DMS53 treated with DMSO at 0.1 percent for 48 hours (cell line): ENCODE measurements at regions not wholly inside any gene's neighbourhood (a gene's known extent, or its start where the extent isn't known, plus 50 kb on each side); places are given as distances from the start of the nearest gene placed in this dataset.

Experiments used
- DNase-seq: peaks from one replicate; lab custom pipeline; 2025; ENCODE audit not compliant: unreplicated experiment; lab: John Stamatoyannopoulos, UW

DNA sequence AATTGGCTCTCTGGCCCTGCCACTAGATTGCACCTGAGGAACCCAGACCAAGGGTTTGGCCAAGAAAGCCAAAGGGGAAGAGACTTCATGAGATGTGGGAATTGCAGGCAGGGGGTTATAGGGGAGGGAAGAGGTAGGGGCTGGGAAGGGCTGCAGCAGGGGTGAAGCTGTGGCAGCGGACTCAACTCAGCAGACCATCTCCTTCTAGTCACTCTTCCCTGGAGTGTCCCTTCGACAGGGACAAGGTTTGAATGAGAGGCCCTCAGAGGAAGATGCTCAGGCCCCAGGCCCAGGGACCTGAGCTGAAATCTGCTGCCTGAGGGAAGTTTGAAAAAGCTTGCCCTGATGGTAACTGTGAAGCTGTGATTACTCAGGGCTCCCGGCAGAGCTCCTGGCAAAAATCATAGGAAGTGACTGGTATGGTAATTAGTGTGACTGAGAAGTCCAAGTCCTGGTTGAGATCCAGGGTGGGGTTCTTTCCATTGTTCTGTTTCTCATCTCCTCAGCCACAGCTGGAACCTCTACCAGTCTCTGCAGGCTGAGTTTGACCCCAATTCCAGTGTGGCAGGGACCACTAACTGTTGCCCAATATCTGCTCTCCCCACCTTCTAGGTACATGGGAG is 300.9 kb downstream of the CYP26B1 start:
- DNase-seq, result no peak

- DNase-seq, result no peak
Observed at GRCh38 chr2:71846072-71846471, 301.6 kb downstream of the CYP26B1 start.

DNA sequence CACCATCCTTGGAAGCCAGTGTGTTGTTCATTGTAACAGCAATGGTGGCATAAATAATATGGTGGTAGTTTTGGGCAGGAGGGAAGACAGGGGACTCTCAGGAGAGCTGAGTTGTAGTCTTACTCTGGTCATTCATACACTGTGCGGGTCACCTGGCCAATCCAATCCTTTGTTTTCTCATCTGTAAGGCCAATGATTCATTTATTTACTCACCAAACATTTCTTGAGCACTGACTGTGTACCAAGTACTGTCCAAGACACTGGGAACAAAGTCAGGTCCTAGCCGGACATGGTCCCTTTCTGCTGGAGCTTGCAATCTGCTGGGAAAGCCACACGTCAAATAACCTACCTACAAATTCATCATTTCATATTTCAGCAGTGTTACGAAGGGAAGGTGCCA is 302.7 kb downstream of the CYP26B1 start:
- peak; percentile 40 for DNase-seq

DNA sequence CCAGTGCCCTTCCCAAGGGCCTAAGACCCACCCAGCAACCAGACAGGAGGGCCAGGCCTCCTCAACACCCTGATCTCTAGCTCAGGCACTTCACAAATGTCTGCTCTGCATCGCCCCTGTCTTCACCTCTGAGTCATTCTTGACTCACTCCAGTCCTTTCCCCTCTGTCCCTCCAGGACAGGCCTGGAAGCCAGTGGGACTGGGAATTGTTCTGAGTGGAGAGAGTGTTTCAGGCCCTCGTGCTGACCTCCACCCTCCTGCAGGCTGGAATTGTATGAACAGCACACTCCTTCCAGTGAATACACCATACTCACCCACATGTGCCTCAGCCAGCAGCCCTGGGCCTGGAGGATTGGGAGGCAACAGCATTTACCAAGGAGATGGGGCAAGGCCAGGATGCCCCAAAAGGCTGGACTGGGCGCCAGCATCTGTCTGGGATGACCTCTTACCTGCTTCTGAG is 304.2 kb downstream of the CYP26B1 start:
- no peak for DNase-seq

DNA sequence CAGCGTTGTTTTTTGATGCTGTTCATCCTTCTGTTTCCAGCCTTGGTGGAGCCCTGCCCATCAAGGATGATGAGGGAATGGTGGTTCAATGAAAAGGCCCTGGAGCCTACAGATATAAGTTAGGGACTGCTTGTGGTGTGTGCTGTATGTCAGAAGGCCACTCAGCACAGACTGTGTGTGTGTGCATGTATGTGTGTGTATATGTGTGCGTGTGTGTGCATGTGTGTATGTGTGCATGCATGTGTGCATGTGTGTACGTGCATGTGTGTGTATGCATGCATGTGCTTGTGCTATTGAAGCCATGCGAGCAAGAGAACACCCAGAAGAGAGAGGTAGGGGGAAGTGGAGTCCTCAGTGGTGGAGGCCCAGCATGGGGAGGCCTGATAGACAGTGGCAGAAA is 304.9 kb downstream of the CYP26B1 start:
- DNase-seq, result no peak

GRCh38 chr2:71839826-71840225 is 307.8 kb downstream of the CYP26B1 start:
- no peak for DNase-seq

GRCh38 chr2:71834796-71835195 is 312.9 kb downstream of the CYP26B1 start:
- DNase-seq, result no peak

GRCh38 chr2:71833855-71834560 is 313.7 kb downstream of the CYP26B1 start:
- DNase-seq, result no peak

- no peak for DNase-seq
Observed at GRCh38 chr2:71833272-71833671, 314.4 kb downstream of the CYP26B1 start.

- DNase-seq, result no peak
Observed at GRCh38 chr2:71832844-71833243, 314.8 kb downstream of the CYP26B1 start.

- no peak for DNase-seq
Observed at GRCh38 chr2:71832388-71832787, 315.3 kb downstream of the CYP26B1 start.

DNA sequence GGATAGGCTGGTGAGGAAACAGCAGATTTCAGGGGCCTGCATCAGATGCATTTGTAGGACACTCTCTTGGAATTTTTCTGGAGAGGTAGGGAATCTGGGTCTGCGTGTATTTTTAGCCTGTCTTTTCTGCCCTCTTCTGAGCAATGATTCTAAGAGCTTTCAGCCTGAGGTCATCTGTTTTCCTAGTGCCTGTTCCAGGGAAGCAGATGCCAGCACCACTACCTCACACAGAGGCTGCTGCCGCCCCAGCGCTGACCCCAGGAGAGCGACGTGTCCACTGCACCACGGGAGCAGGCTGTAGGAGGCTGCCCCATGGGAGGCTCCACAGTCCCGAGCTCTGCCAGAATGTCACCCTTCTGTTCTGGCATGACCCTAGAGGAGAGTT is 316.5 kb downstream of the CYP26B1 start:
- DNase-seq, result no peak

- no peak for DNase-seq
Observed at GRCh38 chr2:71830497-71831192, 317.0 kb downstream of the CYP26B1 start.

- DNase-seq, result no peak
Observed at GRCh38 chr2:71829008-71829407, 318.7 kb downstream of the CYP26B1 start.

DNA sequence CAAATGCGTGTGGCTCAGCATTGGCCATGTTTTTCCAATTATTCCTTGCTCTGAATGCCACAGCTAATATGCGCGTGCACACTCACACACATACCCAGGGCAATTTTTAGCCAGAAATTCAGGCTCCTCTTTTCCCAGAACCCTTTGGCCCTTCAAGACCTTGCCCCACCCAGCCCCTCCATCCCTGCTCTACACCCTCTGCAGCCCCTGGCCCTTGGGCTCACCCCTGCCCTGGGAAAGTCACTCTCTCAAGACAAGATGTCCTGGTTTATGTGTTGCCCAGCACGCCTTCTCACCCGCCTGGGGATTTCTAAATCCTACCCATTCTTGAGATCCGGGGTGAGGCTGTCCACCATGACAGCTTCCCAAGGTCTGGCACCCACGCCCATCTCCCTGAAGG is 319.7 kb downstream of the CYP26B1 start:
- DNase-seq, result no peak

DNA sequence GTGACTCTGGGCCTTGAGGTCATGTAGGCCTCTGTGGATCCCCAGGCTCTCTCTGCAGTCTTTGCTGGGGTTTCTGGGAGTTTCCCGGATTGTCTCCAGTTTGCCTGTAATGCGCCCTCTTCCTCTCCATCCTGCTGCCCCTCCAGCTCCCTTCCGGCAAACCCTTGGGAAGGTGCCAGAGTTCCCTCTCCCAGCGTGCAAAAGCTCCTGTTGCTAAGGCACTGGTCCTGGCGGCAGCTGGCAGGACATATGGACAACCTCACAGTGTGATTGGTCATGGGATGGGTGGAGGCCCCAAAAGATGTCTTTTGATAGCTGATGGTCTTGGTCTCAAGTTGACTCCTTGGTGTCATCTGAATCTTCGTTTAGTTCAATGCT is 320.1 kb downstream of the CYP26B1 start:
- DNase-seq, result no peak

- no peak for DNase-seq
Observed at GRCh38 chr2:71826826-71827523, 320.7 kb downstream of the CYP26B1 start.

DNA sequence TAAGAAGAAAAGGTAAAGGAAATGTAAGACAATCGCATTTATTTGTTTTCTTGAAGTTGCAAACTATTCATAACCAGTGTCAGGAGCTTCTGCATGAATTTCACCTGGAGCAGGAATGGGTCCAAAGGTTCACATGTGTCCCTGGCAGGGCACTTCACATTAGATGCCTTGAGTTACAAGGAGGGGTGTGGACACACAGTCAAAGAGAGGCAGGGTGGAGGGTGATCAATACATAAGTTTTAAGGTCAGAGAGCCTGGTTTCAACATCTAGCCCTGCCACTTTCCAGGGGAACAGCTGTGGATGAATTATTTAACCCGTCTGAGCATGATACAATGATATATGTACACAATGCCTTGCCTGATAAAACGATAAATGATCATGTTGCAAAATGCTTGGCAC is 321.4 kb downstream of the CYP26B1 start:
- DNase-seq, result no peak

- no peak for DNase-seq
Observed at GRCh38 chr2:71824436-71824835, 323.2 kb downstream of the CYP26B1 start.

GRCh38 chr2:71823526-71823925 is 324.1 kb downstream of the CYP26B1 start:
- DNase-seq, result no peak

DNA sequence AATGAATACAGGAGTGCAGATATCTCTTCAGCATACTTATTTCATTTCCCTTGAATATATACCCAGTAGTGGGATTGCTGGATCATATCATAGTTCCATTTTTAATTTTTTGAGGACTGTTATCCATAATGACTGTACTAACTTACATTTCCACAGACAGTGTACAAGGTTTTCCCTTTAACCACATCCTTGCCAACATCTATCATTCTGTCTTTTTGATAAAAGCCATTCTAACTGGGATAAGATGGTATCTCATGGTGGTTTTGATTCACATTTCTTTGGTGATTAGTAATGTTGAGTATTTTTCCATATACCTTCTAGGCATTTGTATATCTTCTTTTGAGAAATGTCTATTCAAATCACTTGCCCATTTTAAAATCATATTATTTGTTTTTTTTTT is 325.2 kb downstream of the CYP26B1 start:
- no peak for DNase-seq

DNA sequence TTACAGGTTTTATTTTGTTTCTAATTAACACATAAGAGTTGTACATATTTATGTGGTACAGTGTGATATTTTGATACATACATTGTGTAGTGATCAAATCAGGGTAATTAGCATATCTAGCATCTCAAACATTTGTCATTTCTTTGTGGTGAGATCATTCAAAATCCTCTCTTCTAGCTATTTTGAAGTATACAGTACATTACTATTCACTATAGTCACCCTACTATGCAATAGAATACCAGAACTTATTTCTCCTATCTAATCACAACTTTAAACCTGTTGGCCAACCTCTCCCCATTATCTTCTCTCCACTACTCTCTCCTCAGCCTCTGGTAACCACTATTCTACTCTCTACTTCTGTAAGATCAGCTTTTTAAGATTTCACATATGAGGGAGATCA is 325.8 kb downstream of the CYP26B1 start:
- DNase-seq, result no peak
